OCI-LY7 (cell line): ENCODE measurements at regions not wholly inside any gene's neighbourhood (a gene's known extent, or its start where the extent isn't known, plus 50 kb on each side); places are given as distances from the start of the nearest gene placed in this dataset.

Experiments
- CTCF ChIP-seq: fragments of 200-600 bp; sonication (generic); conservative IDR thresholded peaks from 2 replicates; pipeline ENCODE4 v1.5.1; 2014; ENCODE audit warnings: mild to moderate bottlenecking, antibody characterized with exemption, low read length, moderate library complexity, mixed read lengths
- EZH2phosphoT487 ChIP-seq: fragments of 200-600 bp; sonication (generic); IDR thresholded peaks from 2 replicates; pipeline ENCODE4 v1.6.1; 2018; ENCODE audit warnings: low read depth, borderline replicate concordance, mild to moderate bottlenecking, mixed run types, antibody characterized with exemption, low read length, moderate library complexity, mixed read lengths

GRCh38 chr10:8282340-8282739 is 227.9 kb downstream of the GATA3 start:
- no peak for TF ChIP-seq CTCF
- no peak for TF ChIP-seq EZH2phosphoT487
